CD4-positive, CD25-positive, alpha-beta regulatory T cell (primary cell): ENCODE measurements at regions not wholly inside any gene's neighbourhood (a gene's known extent, or its start where the extent isn't known, plus 50 kb on each side); places are given as distances from the start of the nearest gene placed in this dataset.

Source experiments
- ATAC-seq, 2 donors: fragments of 150-1000 bp; cut with Tn5 transposase; one replicate each; pipeline ENCODE4 v1.10.0; 2021; ENCODE audit warnings: low read depth in 2 of 2, moderate number of reproducible peaks in 2 of 2, moderate library complexity in 1 of 2
- DNase-seq, 3 donors: peaks; one replicate each; pipeline versions ENCODE4 v3.0.0 to v3.0.0-alpha.2; 2012 to 2022; ENCODE audit warnings: mixed read lengths in 1 of 3
- H3K27ac ChIP-seq: one replicate; pipeline ENCODE4 v1.7.0; 2013; ENCODE audit warnings: mild to moderate bottlenecking, low read length; ENCODE audit not compliant: insufficient read depth, poor library complexity, severe bottlenecking
- H3K27me3 ChIP-seq: one replicate; pipeline ENCODE4 v1.7.0; 2013; ENCODE audit warnings: low read length; ENCODE audit not compliant: control insufficient read depth, insufficient read depth
- H3K36me3 ChIP-seq: one replicate; pipeline ENCODE4 v1.7.0; 2013; ENCODE audit warnings: mild to moderate bottlenecking, low read length, moderate library complexity; ENCODE audit not compliant: control insufficient read depth, insufficient read depth
- H3K4me1 ChIP-seq: 2 replicates; pipeline ENCODE4 v1.7.0; 2013; ENCODE audit warnings: mild to moderate bottlenecking, low read length; ENCODE audit not compliant: insufficient read depth, control insufficient read depth, poor library complexity, severe bottlenecking
- H3K4me3 ChIP-seq: one replicate; pipeline ENCODE4 v1.7.0; 2013; ENCODE audit warnings: low read depth, mild to moderate bottlenecking, low read length, moderate library complexity
- H3K9me3 ChIP-seq, 2 experiments: 1 replicate in 1 of 2; 2 replicates in 1 of 2; pipeline ENCODE4 v1.7.0; 2013; ENCODE audit warnings: low read length in 2 of 2, mild to moderate bottlenecking in 1 of 2, moderate library complexity in 1 of 2; ENCODE audit not compliant: control insufficient read depth in 2 of 2
- H3K27ac Mint-ChIP-seq, 3 donors: one replicate each; pipeline ENCODE4 v1.8.0; 2020 to 2022; ENCODE audit warnings: mild to moderate bottlenecking in 3 of 3, mixed read lengths in 3 of 3, moderate library complexity in 2 of 3
- H3K27me3 Mint-ChIP-seq: one replicate; pipeline ENCODE4 v1.8.0; 2022; ENCODE audit warnings: mild to moderate bottlenecking, mixed read lengths
- H3K36me3 Mint-ChIP-seq: one replicate; pipeline ENCODE4 v1.8.0; 2020; ENCODE audit warnings: mixed read lengths
- H3K4me1 Mint-ChIP-seq, 4 donors: one replicate each; pipeline ENCODE4 v1.8.0; 2020 to 2022; ENCODE audit warnings: mixed read lengths in 4 of 4, mild to moderate bottlenecking in 1 of 4
- H3K4me3 Mint-ChIP-seq, 4 donors: one replicate each; pipeline ENCODE4 v1.8.0; 2020 to 2022; ENCODE audit warnings: mild to moderate bottlenecking in 4 of 4, mixed read lengths in 4 of 4, moderate library complexity in 3 of 4
- H3K9me3 Mint-ChIP-seq, 7 donors: one replicate each; pipeline ENCODE4 v1.8.0; 2020 to 2022; ENCODE audit warnings: mixed read lengths in 7 of 7, mild to moderate bottlenecking in 3 of 7, moderate library complexity in 2 of 7

GRCh38 chr3:155014953-155015352, 65.2 kb upstream of the MME start:
- Mint-ChIP-seq H3K4me1 (no peaks in the 10 kb centered on the region), H3K27ac (no peak overlapping the region)

GRCh38 chr3:155013427-155013826, 66.7 kb upstream of the MME start:
- Histone ChIP-seq H3K27ac (no peak overlapping the region), H3K36me3 (no peaks in the 10 kb centered on the region), H3K27me3 (no peaks in the 10 kb centered on the region), H3K4me1 (no peaks in the 10 kb centered on the region), H3K9me3 (no peaks in the 10 kb centered on the region), H3K4me3 (no peak overlapping the region)
- peaks cover 0 to 8% (median 4%) of the 10 kb centered on the region in 7 donors for H3K9me3 Mint-ChIP-seq
- no peaks in the 10 kb centered on the region for H3K4me1 Mint-ChIP-seq
- no peaks in the 10 kb centered on the region for H3K36me3 Mint-ChIP-seq
- DNase-seq (no peak), ATAC-seq (no peak)
- no peak overlapping the region for H3K27ac Mint-ChIP-seq
- no peaks in the 10 kb centered on the region for H3K27me3 Mint-ChIP-seq
- H3K4me3 Mint-ChIP-seq, result peak overlapping the region in 1 of 4 donors; percentile 92

More at GRCh38 chr3:155014953-155015352, 65.2 kb upstream of the MME start:
- Histone ChIP-seq H3K27me3 (no peaks in the 10 kb centered on the region), H3K4me3 (no peak overlapping the region), H3K9me3 (no peaks in the 10 kb centered on the region), H3K36me3 (no peaks in the 10 kb centered on the region), H3K27ac (no peak overlapping the region), H3K4me1 (no peaks in the 10 kb centered on the region)
- no peak overlapping the region for H3K4me3 Mint-ChIP-seq
- no peaks in the 10 kb centered on the region for H3K27me3 Mint-ChIP-seq
- DNase-seq (no peak), ATAC-seq (no peak)
- H3K36me3 Mint-ChIP-seq, result no peaks in the 10 kb centered on the region
- peaks cover 2 to 12% (median 5%) of the 10 kb centered on the region in 7 donors for H3K9me3 Mint-ChIP-seq

GRCh38 chr3:155012584-155012983, 67.5 kb upstream of the MME start:
- Mint-ChIP-seq H3K4me1 (no peaks in the 10 kb centered on the region), H3K36me3 (no peaks in the 10 kb centered on the region), H3K9me3 (peaks cover 0 to 8% (median 4%) of the 10 kb centered on the region in 7 donors), H3K27me3 (no peaks in the 10 kb centered on the region), H3K4me3 (no peak overlapping the region), H3K27ac (no peak overlapping the region)
- ATAC-seq (no peak), DNase-seq (no peak)
- Histone ChIP-seq H3K4me3 (no peak overlapping the region), H3K9me3 (no peaks in the 10 kb centered on the region), H3K27ac (no peak overlapping the region), H3K4me1 (no peaks in the 10 kb centered on the region), H3K27me3 (no peaks in the 10 kb centered on the region), H3K36me3 (no peaks in the 10 kb centered on the region)

- H3K9me3 Mint-ChIP-seq, result peaks cover 0 to 8% (median 4%) of the 10 kb centered on the region in 7 donors
- ATAC-seq (no peak), DNase-seq (no peak)
- no peaks in the 10 kb centered on the region for H3K9me3 ChIP-seq
- H3K4me3 ChIP-seq, result no peak overlapping the region
- no peaks in the 10 kb centered on the region for H3K27me3 Mint-ChIP-seq
- no peaks in the 10 kb centered on the region for H3K36me3 ChIP-seq
- H3K4me1 ChIP-seq, result no peaks in the 10 kb centered on the region
- H3K4me3 Mint-ChIP-seq, result no peak overlapping the region
- no peaks in the 10 kb centered on the region for H3K36me3 Mint-ChIP-seq
- H3K4me1 Mint-ChIP-seq, result peaks cover 0 to 4% (median 0%) of the 10 kb centered on the region in 4 donors
- H3K27ac Mint-ChIP-seq, result no peak overlapping the region
- H3K27ac ChIP-seq, result no peak overlapping the region
- H3K27me3 ChIP-seq, result no peaks in the 10 kb centered on the region
These were observed 69.7 kb upstream of the MME start for GRCh38 chr3:155010416-155010815.

- Mint-ChIP-seq H3K9me3 (peaks cover 0 to 7% (median 5%) of the 10 kb centered on the region in 7 donors), H3K4me3 (no peak overlapping the region), H3K4me1 (peaks cover 0 to 4% (median 0%) of the 10 kb centered on the region in 4 donors), H3K27ac (no peak overlapping the region), H3K36me3 (no peaks in the 10 kb centered on the region), H3K27me3 (no peaks in the 10 kb centered on the region)
- H3K27me3 ChIP-seq, result no peaks in the 10 kb centered on the region
- H3K4me1 ChIP-seq, result no peaks in the 10 kb centered on the region
- DNase-seq, result no peak
- H3K36me3 ChIP-seq, result no peaks in the 10 kb centered on the region
- no peak for ATAC-seq
- no peak overlapping the region for H3K4me3 ChIP-seq
- H3K9me3 ChIP-seq, result no peaks in the 10 kb centered on the region
- H3K27ac ChIP-seq, result no peak overlapping the region
These were observed 70.9 kb upstream of the MME start for GRCh38 chr3:155009217-155009616.

GRCh38 chr3:155007729-155008128, 72.4 kb upstream of the MME start:
- peak overlapping the region in 1 of 3 donors; percentile 41 for H3K27ac Mint-ChIP-seq
- ATAC-seq, result no peak
- H3K27me3 Mint-ChIP-seq, result no peaks in the 10 kb centered on the region
- Histone ChIP-seq H3K9me3 (no peaks in the 10 kb centered on the region), H3K27me3 (no peaks in the 10 kb centered on the region), H3K36me3 (no peaks in the 10 kb centered on the region), H3K27ac (no peak overlapping the region), H3K4me3 (no peak overlapping the region), H3K4me1 (no peaks in the 10 kb centered on the region)
- DNase-seq, result no peak
- no peaks in the 10 kb centered on the region for H3K36me3 Mint-ChIP-seq
- peaks cover 0 to 4% (median 0%) of the 10 kb centered on the region in 4 donors for H3K4me1 Mint-ChIP-seq
- peaks cover 0 to 6% (median 1%) of the 10 kb centered on the region in 7 donors for H3K9me3 Mint-ChIP-seq
- H3K4me3 Mint-ChIP-seq, result no peak overlapping the region

- no peaks in the 10 kb centered on the region for H3K4me1 ChIP-seq
- no peaks in the 10 kb centered on the region for H3K36me3 Mint-ChIP-seq
- H3K4me1 Mint-ChIP-seq, result peaks cover 0 to 4% (median 0%) of the 10 kb centered on the region in 4 donors
- H3K4me3 Mint-ChIP-seq, result no peak overlapping the region
- ATAC-seq, result no peak
- H3K27ac Mint-ChIP-seq, result no peak overlapping the region
- H3K36me3 ChIP-seq, result no peaks in the 10 kb centered on the region
- H3K27ac ChIP-seq, result no peak overlapping the region
- DNase-seq, result no peak
- H3K27me3 Mint-ChIP-seq, result no peaks in the 10 kb centered on the region
- H3K4me3 ChIP-seq, result no peak overlapping the region
- peaks cover 0 to 8% (median 3%) of the 10 kb centered on the region in 7 donors for H3K9me3 Mint-ChIP-seq
- H3K9me3 ChIP-seq, result no peaks in the 10 kb centered on the region
- H3K27me3 ChIP-seq, result no peaks in the 10 kb centered on the region
These were observed 78.7 kb upstream of the MME start for GRCh38 chr3:155001289-155002010.

GRCh38 chr3:154992655-154993054, 87.5 kb upstream of the MME start:
- H3K36me3 ChIP-seq, result no peaks in the 10 kb centered on the region
- Mint-ChIP-seq H3K36me3 (no peaks in the 10 kb centered on the region), H3K27me3 (no peaks in the 10 kb centered on the region), H3K4me3 (no peak overlapping the region), H3K9me3 (peaks cover 1 to 8% (median 5%) of the 10 kb centered on the region in 7 donors), H3K27ac (no peak overlapping the region), H3K4me1 (no peaks in the 10 kb centered on the region)
- H3K27ac ChIP-seq, result no peak overlapping the region
- H3K4me1 ChIP-seq, result no peaks in the 10 kb centered on the region
- ATAC-seq (no peak), DNase-seq (no peak)
- peaks cover 0 to 2% of the 10 kb centered on the region in 2 experiments for H3K9me3 ChIP-seq
- H3K4me3 ChIP-seq, result no peak overlapping the region
- H3K27me3 ChIP-seq, result no peaks in the 10 kb centered on the region
